Liver (tissue), 8 donors: ENCODE measurements at regions not wholly inside any gene's neighbourhood (a gene's known extent, or its start where the extent isn't known, plus 50 kb on each side); places are given as distances from the start of the nearest gene placed in this dataset.
A peak's percentile ranks its signal among the peaks of the same experiment; 100 is the strongest.

Source experiments
- DNase-seq: peaks from one replicate; pipeline ENCODE4 v3.0.0-alpha.2; 2017; ENCODE audit warnings: low spot score
- H3K27ac ChIP-seq, 2 donors: one replicate each; pipeline ENCODE4 v1.7.0; 2013; ENCODE audit warnings: inconsistent platforms in 2 of 2, low read length in 2 of 2, control low read depth in 1 of 2, low read depth in 1 of 2, mild to moderate bottlenecking in 1 of 2
- H3K27me3 ChIP-seq, 4 donors: one replicate each; pipeline versions ENCODE4 v1.6.1 to v1.7.0; 2013; ENCODE audit warnings: low read length in 3 of 4, inconsistent platforms in 1 of 4, mild to moderate bottlenecking in 1 of 4, moderate library complexity in 1 of 4; ENCODE audit not compliant: control insufficient read depth in 4 of 4, insufficient read depth in 4 of 4
- H3K36me3 ChIP-seq, 4 donors: one replicate each; pipeline versions ENCODE4 v1.6.1 to v1.7.0; 2013; ENCODE audit warnings: low read length in 3 of 4, mild to moderate bottlenecking in 3 of 4, low read depth in 1 of 4, moderate library complexity in 1 of 4; ENCODE audit not compliant: control insufficient read depth in 4 of 4, insufficient read depth in 3 of 4
- H3K4me1 ChIP-seq, 4 donors: one replicate each; pipeline versions ENCODE4 v1.6.1 to v1.7.0; 2013; ENCODE audit warnings: low read length in 3 of 4, mild to moderate bottlenecking in 3 of 4, moderate library complexity in 1 of 4; ENCODE audit not compliant: control insufficient read depth in 4 of 4, insufficient read depth in 4 of 4
- H3K4me3 ChIP-seq, 3 donors: one replicate each; pipeline versions ENCODE4 v1.6.1 to v1.7.0; 2013; ENCODE audit warnings: low read length in 3 of 3, control low read depth in 1 of 3, low read depth in 1 of 3, mild to moderate bottlenecking in 1 of 3
- H3K9ac ChIP-seq, 2 donors: one replicate each; pipeline ENCODE4 v1.7.0; 2013; ENCODE audit warnings: low read length in 2 of 2, mild to moderate bottlenecking in 2 of 2, moderate library complexity in 2 of 2, control low read depth in 1 of 2, low read depth in 1 of 2
- H3K9me3 ChIP-seq, 4 donors: one replicate each; pipeline versions ENCODE4 v1.6.1 to v1.7.0; 2013; ENCODE audit warnings: low read length in 3 of 4; ENCODE audit not compliant: control insufficient read depth in 4 of 4
- ATF3 ChIP-seq: IDR thresholded peaks from 2 replicates; pipeline ENCODE4 v1.6.1; 2016; ENCODE audit warnings: antibody characterized with exemption
- CTCF ChIP-seq: fragments of 150-350 bp; IDR thresholded peaks from 2 replicates; pipeline ENCODE4 v1.5.1; 2017; ENCODE audit warnings: improper control_type of control experiment, low read depth, low read length; ENCODE audit not compliant: missing input control
- EGR1 ChIP-seq, 2 donors: IDR thresholded peaks; 2 replicates each; pipeline ENCODE4 v1.6.1; 2016 to 2018; ENCODE audit warnings: antibody characterized with exemption in 2 of 2, low read depth in 2 of 2
- FOXA1 ChIP-seq: IDR thresholded peaks from 2 replicates; pipeline ENCODE4 v1.6.1; 2016; ENCODE audit warnings: antibody characterized with exemption
- FOXA2 ChIP-seq: IDR thresholded peaks from 2 replicates; pipeline ENCODE4 v1.6.1; 2016; ENCODE audit warnings: antibody characterized with exemption
- GABPA ChIP-seq, 2 donors: IDR thresholded peaks in 1 of 2; conservative IDR thresholded peaks in 1 of 2; 2 replicates each; pipeline ENCODE4 v1.6.1; 2016; ENCODE audit warnings: antibody characterized with exemption in 2 of 2, mild to moderate bottlenecking in 1 of 2, moderate library complexity in 1 of 2
- HNF4A ChIP-seq, 2 donors: conservative IDR thresholded peaks; 2 replicates each; pipeline ENCODE4 v1.6.1; 2016; ENCODE audit warnings: antibody characterized with exemption in 2 of 2, mild to moderate bottlenecking in 2 of 2
- HNF4G ChIP-seq: IDR thresholded peaks from 2 replicates; pipeline ENCODE4 v1.6.1; 2016; ENCODE audit warnings: antibody characterized with exemption
- JUND ChIP-seq, 2 donors: IDR thresholded peaks; 2 replicates each; pipeline ENCODE4 v1.6.1; 2016; ENCODE audit warnings: antibody characterized with exemption in 2 of 2
- MAX ChIP-seq: IDR thresholded peaks from 2 replicates; pipeline ENCODE4 v1.6.1; 2016; ENCODE audit warnings: antibody characterized with exemption
- NR2F2 ChIP-seq: IDR thresholded peaks from 2 replicates; pipeline ENCODE4 v1.6.1; 2016; ENCODE audit warnings: antibody characterized with exemption
- RAD21 ChIP-seq, 2 donors: IDR thresholded peaks; 2 replicates each; pipeline ENCODE4 v1.6.1; 2016; ENCODE audit warnings: antibody characterized with exemption in 2 of 2, mild to moderate bottlenecking in 2 of 2
- REST ChIP-seq: IDR thresholded peaks from 2 replicates; pipeline ENCODE4 v1.6.1; 2016; ENCODE audit warnings: antibody characterized with exemption, mild to moderate bottlenecking
- RXRA ChIP-seq, 2 donors: IDR thresholded peaks; 2 replicates each; pipeline ENCODE4 v1.6.1; 2017 to 2018; ENCODE audit warnings: antibody characterized with exemption in 2 of 2, mild to moderate bottlenecking in 1 of 2
- SP1 ChIP-seq: IDR thresholded peaks from 2 replicates; pipeline ENCODE4 v1.6.1; 2018; ENCODE audit warnings: antibody characterized with exemption, mild to moderate bottlenecking
- TAF1 ChIP-seq: conservative IDR thresholded peaks from 2 replicates; pipeline ENCODE4 v1.6.1; 2016; ENCODE audit warnings: antibody characterized with exemption, mild to moderate bottlenecking
- YY1 ChIP-seq: IDR thresholded peaks from 2 replicates; pipeline ENCODE4 v1.6.1; 2016; ENCODE audit warnings: antibody characterized with exemption, mild to moderate bottlenecking
- ZBTB33 ChIP-seq: IDR thresholded peaks from 2 replicates; pipeline ENCODE4 v1.6.1; 2016; ENCODE audit warnings: antibody characterized with exemption
- WGBS: extraction: QIAGEN DNeasy Blood & Tissue Kit; methylation state at CpG from one replicate; pipeline ENCODE4 v1.1.7; 2013; 5-methylcytosine and 5-hydroxymethylcytosine counted together
- donor health status: healthy.
- donor health status: healthy.
- donor health status: healthy.
- donor health status: healthy.
- donor health status: healthy.

- peak; percentile 98 for TF ChIP-seq RAD21 (IDR thresholded peaks at IDR 0.05)
- TF ChIP-seq NR2F2 = no peak
- TF ChIP-seq YY1 = peak; percentile 12
- no peak for TF ChIP-seq GABPA (IDR thresholded peaks at IDR 0.05 in 1 of 2, conservative IDR thresholded peaks at IDR 0.05 in 1 of 2)
- TF ChIP-seq CTCF = peak; percentile 85
- WGBS = 18% methylated on average over 10 of the region's 10 CpGs
- Histone ChIP-seq H3K9ac (no peak overlapping the region), H3K27me3 (no peaks in the 10 kb centered on the region), H3K9me3 (no peaks in the 10 kb centered on the region), H3K4me3 (no peak overlapping the region), H3K27ac (no peak overlapping the region), H3K4me1 (peaks cover 0 to 5% (median 4%) of the 10 kb centered on the region in 4 donors), H3K36me3 (no peaks in the 10 kb centered on the region)
- DNase-seq = no peak
Measured at GRCh38 chr3:176939022-176939817, 258.1 kb downstream of the TBL1XR1 start.

GRCh38 chr3:176937994-176938393 lies 259.3 kb downstream of the TBL1XR1 start:
- no peak for TF ChIP-seq RAD21 (IDR thresholded peaks at IDR 0.05)
- TF ChIP-seq TAF1 = no peak
- no peak for TF ChIP-seq GABPA (IDR thresholded peaks at IDR 0.05 in 1 of 2, conservative IDR thresholded peaks at IDR 0.05 in 1 of 2)
- no peak for TF ChIP-seq ATF3
- TF ChIP-seq RXRA (IDR thresholded peaks at IDR 0.05) = no peak
- no peak for TF ChIP-seq FOXA1
- TF ChIP-seq YY1 = no peak
- no peak for TF ChIP-seq SP1
- TF ChIP-seq REST = no peak
- no peak for TF ChIP-seq HNF4A (conservative IDR thresholded peaks at IDR 0.05)
- TF ChIP-seq JUND (IDR thresholded peaks at IDR 0.05) = no peak
- no peak for TF ChIP-seq MAX
- no peak for TF ChIP-seq CTCF
- TF ChIP-seq NR2F2 = no peak
- TF ChIP-seq HNF4G = no peak
- TF ChIP-seq ZBTB33 = no peak
- TF ChIP-seq FOXA2 = no peak
- TF ChIP-seq EGR1 (IDR thresholded peaks at IDR 0.05; ENCODE audit: low read depth in 2 of 2) = no peak
- Histone ChIP-seq H3K4me3 (no peak overlapping the region), H3K9ac (no peak overlapping the region), H3K27me3 (no peaks in the 10 kb centered on the region), H3K36me3 (no peaks in the 10 kb centered on the region), H3K27ac (no peak overlapping the region), H3K9me3 (no peaks in the 10 kb centered on the region), H3K4me1 (peaks cover 0 to 5% (median 4%) of the 10 kb centered on the region in 4 donors)
- 45% methylated on average over 1 of the region's 1 CpG for WGBS
- DNase-seq = no peak
